ENCODE measurements at regions not wholly inside any gene's neighbourhood (a gene's known extent, or its start where the extent isn't known, plus 50 kb on each side); places are given as distances from the start of the nearest gene placed in this dataset.
"Not testable (repeated sequence)": the region's sequence is repeated elsewhere in the genome, so short reads cannot be mapped to it uniquely, and the experiment has no call there.

- no peak for DNase-seq (ENCODE audit: low spot score)
These were observed 1019.8 kb downstream of the GALC start for GRCh38 chr14:86973177-86973576.

- no peak for DNase-seq (ENCODE audit: low spot score)
These were observed 1021.7 kb downstream of the GALC start for GRCh38 chr14:86971292-86971691.

GRCh38 chr14:86961106-86961716 is 1031.8 kb downstream of the GALC start:
- peak; percentile 61 for DNase-seq (ENCODE audit: low spot score)

DNA sequence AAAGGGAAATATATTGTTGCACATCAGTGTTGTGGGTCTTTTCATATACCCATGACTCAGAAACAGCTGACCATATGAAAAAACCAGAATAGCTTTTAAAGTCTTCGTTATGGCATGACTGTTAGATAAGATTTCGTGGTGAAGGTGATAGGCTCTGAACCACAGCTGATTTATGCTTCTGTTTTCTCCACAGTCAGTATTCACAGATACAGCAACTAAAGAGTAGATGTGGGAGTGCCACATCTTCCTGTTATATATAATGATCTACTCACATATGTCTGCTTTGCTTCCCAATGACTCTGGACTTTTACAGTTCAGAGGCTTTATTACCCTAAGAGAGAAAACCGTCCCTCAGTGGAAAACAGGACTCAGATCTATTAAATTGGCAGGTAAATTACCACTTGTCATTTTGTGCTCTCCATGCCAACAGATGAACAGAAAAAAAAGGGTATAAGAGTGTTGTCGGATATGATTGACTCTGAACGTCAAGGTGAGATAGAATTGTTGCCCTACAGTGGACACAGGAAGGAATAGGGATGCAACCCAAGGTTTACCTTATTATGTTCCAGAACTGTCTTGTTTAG is 1037.1 kb downstream of the GALC start:
- DNase-seq (ENCODE audit: low spot score): no peak

DNA sequence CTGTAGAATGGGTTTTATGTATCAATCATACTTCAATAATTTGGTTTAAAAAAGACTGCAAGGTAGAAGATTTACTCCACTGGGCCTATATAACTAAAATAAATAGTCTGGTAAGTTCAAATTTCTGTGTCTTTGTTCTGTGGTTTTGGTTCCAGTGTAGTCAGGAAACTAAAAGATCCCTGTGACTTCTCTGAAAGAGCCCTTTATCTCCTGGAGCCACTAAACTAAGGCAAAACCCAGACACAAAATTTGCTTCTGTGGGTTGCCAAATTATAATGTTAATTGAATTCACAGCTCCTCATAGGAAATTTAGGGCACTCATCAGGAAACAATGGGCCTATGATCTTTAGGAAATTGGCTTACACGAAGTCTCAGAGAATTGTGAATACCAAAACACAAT is 1038.4 kb downstream of the GALC start:
- no peak for DNase-seq (ENCODE audit: low spot score)

DNA sequence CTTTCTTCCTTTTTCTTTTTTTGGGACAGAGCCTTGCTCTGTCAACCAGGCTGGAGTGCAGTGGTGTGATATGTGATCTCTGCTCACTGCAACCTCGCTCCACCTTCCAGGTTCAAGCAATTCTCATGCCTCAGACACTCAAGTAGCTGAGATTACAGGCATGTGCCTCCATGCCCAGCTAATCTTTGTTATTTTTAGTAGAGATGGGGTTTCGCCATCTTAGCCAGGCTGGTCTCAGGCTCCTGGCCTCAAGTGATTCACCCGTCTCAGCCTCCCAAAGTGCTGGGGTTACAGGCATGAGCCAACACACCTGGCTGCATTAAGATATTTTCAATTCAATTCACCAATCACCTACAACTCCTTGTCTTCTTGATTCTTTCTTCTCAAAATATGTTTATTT is 1046.5 kb downstream of the GALC start:
- DNase-seq (ENCODE audit: low spot score): no peak

- DNase-seq (ENCODE audit: low spot score): no peak
These were observed 1048.5 kb downstream of the GALC start for GRCh38 chr14:86944434-86944833.

DNA sequence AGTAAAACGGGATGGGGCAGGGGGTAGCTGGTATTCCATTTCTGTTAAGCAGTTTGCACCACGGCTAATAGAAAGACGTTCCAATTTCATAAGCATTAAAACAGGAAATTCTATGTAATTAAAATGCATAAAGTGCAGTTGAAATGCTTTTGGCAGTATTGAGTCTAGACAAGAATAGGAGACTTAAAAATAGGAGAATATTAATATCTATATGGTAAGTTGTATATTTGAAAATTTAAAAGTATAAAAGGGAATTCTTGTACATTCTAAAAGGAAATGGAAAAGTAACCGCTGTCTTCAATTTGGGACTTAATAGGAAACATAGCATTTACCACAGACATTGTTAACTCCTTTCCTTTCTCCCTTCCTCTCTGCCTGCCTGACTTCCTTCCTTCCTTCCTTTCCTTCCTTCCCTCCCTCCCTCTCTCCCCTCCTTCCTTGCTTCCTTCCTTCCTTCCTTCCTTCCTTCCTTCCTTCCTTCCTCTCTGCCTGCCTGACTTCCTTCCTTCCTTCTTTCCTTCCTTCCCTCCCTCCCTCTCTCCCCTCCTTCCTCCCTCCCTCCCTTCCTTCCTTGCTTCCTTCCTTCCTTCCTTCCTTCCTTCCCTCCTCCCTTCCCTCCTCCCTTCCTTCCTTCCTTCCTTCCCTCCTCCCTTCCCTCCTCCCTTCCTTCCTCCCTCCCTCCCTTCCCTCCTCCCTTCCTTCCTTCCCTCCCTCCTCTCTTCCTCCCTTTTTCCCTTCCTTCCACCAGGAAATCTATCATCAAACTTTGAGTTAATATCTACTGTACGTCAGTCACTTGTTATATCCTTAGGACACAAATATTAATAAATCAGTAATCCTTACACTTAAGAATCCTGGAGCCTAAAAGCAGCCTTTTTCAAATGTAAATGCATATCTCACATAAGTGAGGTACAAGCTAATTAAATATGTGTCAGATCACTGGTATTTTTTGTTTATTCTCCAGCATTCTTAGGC is 1049.3 kb downstream of the GALC start:
- no peak for DNase-seq (ENCODE audit: low spot score)

GRCh38 chr14:86942936-86943335 is 1050.0 kb downstream of the GALC start:
- no peak for DNase-seq (ENCODE audit: low spot score)

DNA sequence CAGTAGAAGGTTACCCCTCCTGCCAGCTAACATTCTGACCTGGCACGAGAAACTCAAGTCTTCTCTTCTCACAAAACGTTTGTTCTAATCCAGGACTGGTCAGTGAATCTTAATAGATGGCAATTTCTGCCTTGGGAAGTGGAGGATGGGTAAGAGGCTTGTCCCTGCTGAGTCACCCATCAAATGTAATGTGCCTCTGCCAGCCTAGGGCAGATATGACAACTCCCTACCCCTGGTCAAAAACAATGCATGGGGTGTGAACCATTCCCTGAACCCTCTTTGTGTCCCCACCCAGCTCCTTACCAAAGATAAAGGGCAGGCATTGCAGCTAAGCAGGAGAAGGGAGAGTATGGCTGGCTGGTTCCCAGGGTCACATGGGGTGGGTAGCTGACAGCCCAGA is 1052.9 kb downstream of the GALC start:
- DNase-seq (ENCODE audit: low spot score): no peak

DNA sequence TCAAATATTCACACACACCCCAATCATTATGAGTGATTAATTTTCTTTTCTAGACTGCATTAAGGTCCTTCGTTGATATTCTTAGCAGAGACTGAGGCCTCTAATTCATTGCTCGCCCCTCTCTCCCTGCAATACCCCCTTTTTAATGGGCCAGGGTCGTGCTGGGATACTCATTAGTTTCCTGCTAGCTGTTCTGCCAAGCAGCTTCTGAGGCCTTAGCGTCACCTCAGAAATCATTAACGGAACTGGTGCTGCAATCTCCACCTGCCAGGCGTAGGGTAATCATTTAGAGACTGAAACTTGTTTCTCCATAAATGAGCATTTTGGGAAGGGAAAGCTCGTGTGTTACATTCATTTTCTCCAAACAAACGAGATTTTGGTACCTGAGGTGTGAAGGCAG is 1054.7 kb downstream of the GALC start:
- no peak for DNase-seq (ENCODE audit: low spot score)

DNA sequence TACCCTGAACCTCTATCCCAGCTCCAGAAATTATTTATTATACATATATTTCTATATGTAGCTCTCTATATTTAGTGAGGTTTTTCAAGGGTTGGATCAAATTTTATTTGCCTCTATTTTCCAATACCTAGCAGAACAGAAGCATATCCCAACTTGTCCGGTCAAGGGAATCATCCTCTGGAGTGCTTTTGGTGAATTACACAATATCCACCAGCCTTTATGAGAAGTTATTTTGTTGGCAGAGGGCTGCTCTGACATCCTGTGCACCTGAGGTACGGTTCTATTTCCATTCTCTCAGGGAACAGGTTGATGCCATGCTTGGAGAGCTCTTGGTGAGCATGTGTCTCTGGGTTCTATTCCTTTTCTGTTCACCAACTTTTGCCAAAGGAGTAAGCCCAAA is 1056.4 kb downstream of the GALC start:
- DNase-seq (ENCODE audit: low spot score): no peak

DNA sequence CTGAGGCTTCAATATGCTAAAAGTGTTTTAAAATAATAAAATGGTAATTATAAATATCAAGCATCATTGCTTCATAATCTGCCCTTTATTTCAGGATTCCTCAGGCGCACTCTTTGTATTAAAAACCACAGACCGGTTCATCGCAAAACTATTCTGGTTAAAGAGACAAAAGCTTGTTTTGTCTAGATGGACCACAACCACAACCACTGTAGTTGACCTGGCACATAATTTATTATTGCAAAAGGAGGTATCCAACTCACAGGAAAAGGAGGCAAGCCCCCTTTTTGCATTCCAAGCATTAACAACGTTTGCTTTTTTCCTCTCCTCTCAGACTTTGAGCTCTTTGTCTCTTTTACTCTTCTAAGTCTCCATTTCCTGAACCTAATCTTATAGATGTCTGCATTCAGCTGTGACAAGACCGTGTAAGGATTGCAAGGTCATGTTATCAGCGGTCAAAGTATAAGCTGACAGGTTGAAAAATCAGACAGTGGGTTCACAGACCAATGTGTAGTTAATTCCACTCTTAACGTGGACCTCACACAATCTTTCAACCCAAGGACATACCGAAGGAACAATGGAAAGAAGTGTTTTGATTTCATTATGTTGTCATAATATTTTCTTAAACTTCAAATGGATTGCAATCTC is 1057.6 kb downstream of the GALC start:
- DNase-seq (ENCODE audit: low spot score): no peak

DNA sequence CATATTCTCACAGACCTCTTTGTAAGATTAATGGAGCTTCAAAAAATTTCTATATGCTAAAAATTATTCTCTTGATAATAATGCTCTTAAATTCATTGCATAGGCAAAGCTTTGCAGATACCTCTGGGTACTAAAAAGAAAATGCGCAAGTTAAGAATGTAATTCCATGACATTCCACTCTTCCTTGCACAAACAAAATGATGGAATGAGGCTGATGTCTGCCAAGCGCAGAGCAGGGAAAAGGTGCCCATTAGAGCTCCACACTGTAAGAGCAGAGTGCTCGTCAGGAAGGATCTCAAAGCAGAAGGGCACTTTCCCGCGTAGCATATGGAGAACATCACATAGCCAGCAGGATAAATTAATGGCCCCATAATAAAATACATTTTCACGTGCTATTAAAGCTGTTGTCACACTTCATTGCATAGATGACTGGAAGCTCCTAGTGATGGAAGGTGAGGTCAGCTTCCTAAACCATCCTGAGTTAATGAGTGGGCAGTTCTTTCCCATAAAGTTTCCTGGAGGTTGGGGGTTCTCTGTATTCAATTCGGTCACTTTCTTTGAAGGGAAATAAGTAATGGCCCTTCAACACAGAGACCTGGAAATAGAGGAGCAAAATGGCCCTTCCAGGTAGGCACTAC is 1058.9 kb downstream of the GALC start:
- no peak for DNase-seq (ENCODE audit: low spot score)

DNA sequence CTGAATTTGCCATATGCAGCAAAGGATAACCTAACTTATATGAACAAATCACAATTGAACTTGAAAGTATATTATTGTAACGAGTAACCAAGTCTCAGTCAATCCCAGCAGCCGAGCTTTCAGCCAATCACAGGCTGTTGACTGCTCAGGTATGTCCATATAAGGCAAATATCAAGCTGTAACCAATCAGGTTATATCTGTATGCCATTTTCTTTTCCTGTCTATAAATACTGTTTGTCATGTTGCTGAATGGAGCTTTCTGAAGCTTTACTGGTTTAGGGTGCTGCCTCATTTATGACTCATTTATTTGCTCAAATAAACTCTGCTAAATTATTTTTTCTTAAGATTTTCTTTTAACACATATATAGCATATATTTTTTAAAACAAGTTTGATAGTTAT is 1059.5 kb downstream of the GALC start:
- no peak for DNase-seq (ENCODE audit: low spot score)

GRCh38 chr14:86915406-86915805 is 1077.6 kb downstream of the GALC start:
- DNase-seq (ENCODE audit: low spot score): no peak

DNA sequence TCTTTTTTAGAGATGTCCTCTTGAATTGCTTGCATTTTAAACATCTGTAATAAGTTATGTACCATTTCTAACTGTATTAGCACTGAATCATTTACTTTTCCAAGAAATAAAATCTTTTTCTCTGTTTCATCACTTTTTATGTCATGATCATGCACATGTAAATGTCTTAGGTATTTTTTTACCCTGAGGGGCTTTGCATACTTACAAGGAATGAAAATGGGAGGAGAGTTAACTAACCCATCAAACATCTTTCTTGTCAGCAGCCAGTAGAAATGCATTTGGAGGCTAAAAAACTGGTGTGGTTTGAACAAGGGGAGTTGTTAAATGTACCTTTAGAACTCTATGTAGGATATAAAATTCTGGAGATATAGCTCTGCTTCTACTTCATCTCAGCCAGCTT is 1080.3 kb downstream of the GALC start:
- no peak for DNase-seq (ENCODE audit: low spot score)

DNA sequence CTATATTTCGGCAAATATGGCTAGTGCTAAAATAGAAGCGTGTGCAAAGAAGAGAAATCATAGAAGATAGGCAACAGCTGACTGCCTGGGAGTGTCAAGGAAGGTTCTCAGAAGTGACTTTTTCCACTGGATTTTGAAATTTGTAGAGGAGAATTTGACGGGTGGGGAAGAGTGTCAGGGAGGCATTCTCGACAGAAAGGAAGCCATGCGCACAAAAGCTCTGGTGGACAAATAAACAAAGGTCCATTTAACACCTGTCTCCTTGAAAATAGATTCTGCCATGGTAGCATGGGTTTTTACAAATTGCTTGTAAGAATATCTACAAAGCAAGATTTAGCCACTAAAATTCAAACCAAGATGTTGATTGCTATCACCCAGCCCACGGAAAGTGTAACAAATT is 1081.5 kb downstream of the GALC start:
- DNase-seq (ENCODE audit: low spot score): no peak

DNA sequence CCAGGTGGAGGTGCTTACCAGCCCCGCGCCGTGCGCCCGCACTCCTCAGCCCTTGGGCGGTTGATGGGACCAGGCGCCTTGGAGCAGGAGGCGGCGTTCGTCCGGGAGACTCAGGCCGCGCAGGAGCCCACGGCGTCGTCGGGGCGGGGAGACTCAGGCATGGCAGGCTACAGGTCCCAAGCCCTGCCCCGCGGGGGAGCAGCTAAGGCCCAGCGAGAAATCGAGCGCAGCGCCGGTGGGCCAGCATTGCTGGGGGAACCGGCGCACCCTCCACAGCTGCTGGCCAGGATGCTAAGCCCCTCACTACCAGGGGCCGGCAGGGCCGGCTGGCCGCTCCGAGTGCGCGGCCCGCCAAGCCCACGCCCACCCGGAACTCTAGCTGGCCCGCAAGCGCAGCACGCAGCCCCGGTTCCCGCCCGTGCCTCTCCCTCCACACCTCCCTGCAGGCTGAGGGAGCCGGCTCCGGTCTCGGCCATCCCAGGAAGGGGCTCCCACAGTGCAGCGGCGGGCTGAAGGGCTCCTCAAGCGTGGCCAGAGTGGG is 1087.5 kb downstream of the GALC start:
- not testable (repeated sequence) for DNase-seq (ENCODE audit: low spot score)

DNA sequence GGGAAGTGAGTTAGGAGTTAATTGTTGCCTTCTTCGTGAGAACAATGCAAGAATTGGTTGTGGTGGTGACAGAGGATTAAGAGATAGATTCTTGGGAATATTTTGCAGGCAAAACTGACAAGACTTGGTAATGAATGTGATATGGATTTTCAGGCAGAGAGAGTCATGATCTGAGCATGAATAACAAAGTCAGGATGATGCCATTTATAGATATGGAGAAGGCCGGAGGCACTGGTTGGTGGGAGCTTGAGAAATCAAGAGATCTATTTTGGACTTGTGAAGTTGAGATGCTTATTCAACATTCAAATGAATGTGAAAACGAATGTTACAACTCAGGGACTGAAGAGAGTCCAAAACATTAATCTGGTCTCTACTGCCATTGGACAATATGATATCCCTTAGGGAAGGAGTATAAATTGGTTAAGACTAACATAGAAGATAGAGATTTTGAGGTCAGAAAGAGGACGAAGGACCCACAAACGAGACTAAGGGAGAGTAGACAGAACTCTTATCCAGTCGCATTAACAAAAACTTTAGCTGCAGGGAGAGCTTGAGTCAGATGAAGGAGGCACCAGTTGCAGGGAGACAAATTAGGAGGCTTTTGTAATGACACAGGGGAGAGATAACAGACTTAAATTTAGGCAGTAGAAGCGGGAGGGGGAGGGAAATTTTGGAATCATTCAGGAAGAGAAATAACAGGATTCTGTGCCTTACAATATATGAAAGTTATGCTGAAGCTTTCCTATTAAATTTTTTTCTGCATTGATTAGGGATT is 1090.6 kb downstream of the GALC start:
- DNase-seq (ENCODE audit: low spot score): no peak
